GM12892 (cell line): ENCODE measurements at regions not wholly inside any gene's neighbourhood (a gene's known extent, or its start where the extent isn't known, plus 50 kb on each side); places are given as distances from the start of the nearest gene placed in this dataset.

ENCODE experiments used
- POLR2A ChIP-seq: IDR thresholded peaks from 2 replicates; pipeline ENCODE4 v1.6.1; 2011; ENCODE audit warnings: low read depth, low read length, control low read depth
- POLR2AphosphoS5 ChIP-seq: IDR thresholded peaks from 2 replicates; pipeline ENCODE4 v1.6.1; 2011; ENCODE audit warnings: low read depth, low read length, control low read depth
- TAF1 ChIP-seq: IDR thresholded peaks from 2 replicates; pipeline ENCODE4 v1.6.1; 2011; ENCODE audit warnings: low read depth, mild to moderate bottlenecking, control low read depth, low read length, borderline replicate concordance

GRCh38 chr12:3996322-3996721, 123.1 kb upstream of the PARP11 start:
- TF ChIP-seq POLR2A (no peak), POLR2AphosphoS5 (no peak), TAF1 (no peak)
